ENCODE measurements at regions not wholly inside any gene's neighbourhood (a gene's known extent, or its start where the extent isn't known, plus 50 kb on each side); places are given as distances from the start of the nearest gene placed in this dataset.

- no peak for DNase-seq
These were observed 52.3 kb upstream of the SNTG2 start for GRCh38 chr2:898319-898718.

- no peak for DNase-seq
These were observed 53.6 kb upstream of the SNTG2 start for GRCh38 chr2:897091-897490.

GRCh38 chr2:893311-893710, 57.3 kb upstream of the SNTG2 start:
- no peak for DNase-seq

DNA sequence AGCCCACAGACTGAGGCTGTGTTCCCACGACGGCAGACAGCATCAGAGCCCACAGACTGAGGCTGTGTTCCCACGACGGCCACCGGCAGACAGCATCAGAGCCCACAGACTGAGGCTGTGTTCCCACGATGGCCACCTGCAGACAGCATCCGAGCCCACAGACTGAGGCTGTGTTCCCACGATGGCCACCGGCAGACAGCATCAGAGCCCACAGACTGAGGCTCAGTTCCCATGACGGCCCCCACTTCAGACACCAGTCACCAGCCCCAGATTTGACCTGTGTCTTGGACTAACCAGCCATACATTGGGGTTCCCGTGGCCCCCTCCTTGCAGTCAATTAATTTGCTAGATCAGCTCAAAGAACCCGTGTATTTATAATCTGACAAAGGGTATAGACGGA, 57.8 kb upstream of the SNTG2 start:
- DNase-seq = no peak

- no peak for DNase-seq
These were observed 58.2 kb upstream of the SNTG2 start for GRCh38 chr2:892401-892800.

- DNase-seq = no peak
These were observed 58.9 kb upstream of the SNTG2 start for GRCh38 chr2:891734-892133.

GRCh38 chr2:890791-891190, 59.9 kb upstream of the SNTG2 start:
- DNase-seq = no peak

DNA sequence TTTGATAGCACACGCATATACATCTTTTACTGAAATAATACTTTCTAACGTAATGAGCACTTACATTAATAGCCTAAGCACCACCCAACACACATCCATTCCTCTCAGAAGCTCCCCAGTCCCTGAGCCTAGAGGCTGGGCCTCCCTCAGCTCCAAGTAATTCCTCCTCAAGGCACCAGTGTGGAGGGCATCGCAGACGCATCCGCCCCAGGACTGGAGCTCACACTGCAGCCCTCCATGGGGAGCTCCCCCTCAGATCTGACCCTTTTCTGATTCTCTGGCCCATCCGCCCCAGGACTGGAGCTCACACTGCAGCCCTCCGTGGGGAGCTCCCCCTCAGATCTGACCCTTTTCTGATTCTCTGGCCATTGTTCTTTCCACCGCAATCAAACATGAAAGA, 60.4 kb upstream of the SNTG2 start:
- no peak for DNase-seq

DNA sequence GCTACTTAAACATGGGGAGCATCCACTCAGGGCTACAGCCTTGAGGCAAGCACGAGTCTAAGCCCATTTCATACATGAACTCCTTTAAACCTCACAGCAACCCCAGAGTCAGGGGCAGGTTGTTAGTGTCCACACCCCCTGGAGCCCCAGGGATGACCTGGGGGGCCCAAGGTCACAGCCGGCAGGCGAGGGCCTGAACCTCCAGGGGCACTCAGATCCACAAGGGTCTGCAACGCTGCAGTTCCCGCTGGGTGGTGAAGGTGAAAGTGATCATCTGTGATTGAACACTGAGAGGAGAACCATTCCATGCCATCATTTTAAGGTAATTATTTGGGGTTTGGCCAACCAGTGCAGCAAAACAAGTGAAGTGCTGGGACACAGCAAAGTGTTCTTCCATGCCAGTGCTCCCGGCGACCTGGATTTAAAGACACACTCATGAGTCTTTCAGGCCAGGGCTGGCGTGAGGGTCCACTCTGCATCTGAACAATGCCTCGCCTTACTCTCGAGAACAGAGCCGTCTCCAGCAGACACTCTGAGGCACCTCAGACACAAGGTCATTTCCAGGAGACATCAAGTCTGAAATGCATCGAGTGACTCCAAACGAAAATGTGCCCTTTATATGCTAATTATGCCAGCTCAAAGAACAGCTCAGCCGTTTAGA, 61.6 kb upstream of the SNTG2 start:
- DNase-seq = no peak

DNA sequence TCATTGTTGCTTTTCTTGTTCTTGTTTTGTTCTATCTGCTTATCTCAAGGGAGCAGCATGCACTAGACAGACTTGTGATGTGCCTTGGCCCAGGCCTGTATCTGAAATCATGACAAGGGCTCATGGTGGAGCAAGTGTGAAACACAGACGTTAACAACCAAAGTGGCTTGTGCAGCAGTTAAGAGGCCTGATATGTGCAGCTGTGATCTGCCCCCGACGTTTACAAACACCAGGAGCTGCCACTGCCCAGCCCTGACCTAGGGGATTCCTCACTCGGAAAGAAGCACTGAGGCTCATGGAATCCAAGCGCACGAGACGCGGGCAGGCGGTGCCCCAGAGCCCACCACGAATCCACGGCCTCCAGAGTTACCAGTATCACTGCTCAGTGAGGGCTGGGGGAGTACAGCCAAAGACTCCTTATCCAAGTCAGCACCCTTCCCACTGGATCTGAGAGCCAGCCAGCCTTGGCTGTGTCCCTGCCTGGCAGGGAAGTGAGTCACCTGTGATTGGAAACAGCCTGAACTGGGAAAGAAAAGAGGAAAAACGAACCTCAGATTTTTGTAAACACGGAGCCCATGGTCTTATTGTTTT, 62.3 kb upstream of the SNTG2 start:
- DNase-seq = no peak

DNA sequence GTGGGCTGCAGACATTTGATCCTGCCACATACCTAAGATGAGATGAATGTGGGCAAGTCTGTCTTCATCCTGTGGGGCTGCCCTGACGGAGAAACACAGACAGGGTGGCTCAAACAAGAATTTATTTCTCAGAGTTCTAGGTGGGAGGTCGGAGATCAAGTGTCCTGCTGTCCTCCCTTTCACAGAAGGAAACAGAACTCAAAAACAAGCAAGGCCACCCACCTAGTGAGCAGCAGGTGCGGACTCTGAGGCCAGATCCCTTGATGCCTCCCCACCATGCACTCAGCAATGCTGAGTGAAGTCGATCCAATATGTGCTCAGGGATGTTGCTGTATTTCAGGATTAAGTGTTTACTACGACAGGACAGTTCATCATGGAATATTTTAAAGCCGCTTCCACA, 63.0 kb upstream of the SNTG2 start:
- DNase-seq = no peak

- DNase-seq = no peak
These were observed 64.3 kb upstream of the SNTG2 start for GRCh38 chr2:886072-887022.

DNA sequence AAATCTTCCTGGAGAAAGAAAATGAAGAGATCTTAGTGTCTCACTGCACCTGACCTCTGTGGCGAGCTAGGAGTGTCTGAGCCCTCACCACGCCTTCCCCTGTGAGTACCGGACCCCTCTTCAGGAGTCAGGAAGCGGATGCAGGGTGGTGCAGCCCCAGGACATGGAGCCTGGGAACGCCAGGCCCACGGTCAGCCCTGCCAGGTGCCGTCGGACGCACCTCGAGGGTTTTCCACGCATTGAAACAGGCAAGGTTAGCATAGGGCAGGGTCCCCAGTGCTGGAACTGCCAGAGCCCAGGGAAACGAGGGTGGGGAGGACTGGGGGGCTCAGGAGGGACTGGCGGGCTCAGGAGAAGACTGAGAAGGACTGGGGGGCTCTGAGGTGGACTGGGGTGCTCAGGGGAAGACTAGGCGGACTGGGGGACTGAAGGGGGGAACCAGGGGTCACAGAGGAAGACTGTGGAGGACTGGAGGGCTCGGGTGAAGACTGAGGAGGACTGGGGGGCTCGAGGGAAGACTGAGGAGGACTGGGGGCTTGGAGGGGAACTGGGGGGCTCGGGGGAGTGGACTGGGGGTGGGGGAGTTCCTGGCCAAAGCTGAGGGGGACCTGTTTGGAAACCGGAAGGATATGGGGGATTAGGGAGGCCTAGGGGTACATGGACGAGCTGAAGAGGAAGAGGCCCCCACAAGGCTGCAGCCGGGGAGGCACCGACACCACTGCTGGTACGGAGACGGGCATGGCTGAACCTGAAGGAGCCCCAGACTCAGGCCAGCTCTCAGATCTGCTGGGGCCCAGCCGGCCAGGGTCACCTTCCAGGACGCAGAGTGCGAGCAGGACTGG, 65.2 kb upstream of the SNTG2 start:
- no peak for DNase-seq

DNA sequence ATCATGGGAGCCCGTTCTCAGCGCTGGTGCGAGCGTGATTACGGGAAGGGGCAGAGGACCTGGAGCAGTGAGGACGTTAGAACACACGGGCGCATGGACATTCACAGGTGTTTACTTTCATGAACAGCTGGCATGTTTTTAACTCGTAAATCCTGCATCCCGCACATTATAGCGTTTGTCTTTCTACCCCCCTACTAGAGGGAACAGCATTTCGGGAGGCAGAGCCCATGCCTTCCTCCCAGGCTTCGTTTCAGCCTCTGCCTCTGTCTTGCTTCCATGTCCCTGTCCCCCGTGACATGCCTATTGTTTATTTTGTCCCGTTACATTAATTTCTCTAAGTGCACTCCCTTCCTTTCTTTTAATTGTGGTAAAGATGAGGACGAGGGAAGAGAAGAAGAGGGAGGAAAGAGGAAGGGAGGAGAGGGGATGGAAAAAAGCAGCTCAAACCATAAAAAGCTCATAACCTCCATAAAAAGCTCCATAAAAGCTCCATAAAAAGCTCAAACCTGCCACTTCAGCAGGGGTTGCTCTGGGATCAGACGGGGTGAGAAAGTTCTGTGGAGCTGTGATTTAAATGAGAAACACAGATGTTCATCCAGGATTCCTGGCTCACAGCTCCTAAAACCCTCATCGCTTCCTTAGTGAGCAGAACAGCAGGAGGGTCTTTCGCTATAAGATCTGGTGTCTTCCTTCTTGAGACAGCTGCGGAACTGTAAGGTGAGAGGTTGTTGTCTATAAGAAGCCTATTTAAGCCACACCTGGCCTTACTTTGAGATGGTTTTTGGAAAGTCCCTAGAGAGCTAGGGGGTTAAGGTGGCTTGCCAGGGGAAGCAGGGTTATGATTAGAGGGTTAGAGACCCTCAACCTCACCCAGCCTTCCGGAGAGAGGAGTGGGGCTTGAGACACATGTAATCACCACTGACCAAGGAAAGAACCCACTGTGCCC, 66.6 kb upstream of the SNTG2 start:
- no peak for DNase-seq

GRCh38 chr2:883260-883802, 67.3 kb upstream of the SNTG2 start:
- DNase-seq = no peak

DNA sequence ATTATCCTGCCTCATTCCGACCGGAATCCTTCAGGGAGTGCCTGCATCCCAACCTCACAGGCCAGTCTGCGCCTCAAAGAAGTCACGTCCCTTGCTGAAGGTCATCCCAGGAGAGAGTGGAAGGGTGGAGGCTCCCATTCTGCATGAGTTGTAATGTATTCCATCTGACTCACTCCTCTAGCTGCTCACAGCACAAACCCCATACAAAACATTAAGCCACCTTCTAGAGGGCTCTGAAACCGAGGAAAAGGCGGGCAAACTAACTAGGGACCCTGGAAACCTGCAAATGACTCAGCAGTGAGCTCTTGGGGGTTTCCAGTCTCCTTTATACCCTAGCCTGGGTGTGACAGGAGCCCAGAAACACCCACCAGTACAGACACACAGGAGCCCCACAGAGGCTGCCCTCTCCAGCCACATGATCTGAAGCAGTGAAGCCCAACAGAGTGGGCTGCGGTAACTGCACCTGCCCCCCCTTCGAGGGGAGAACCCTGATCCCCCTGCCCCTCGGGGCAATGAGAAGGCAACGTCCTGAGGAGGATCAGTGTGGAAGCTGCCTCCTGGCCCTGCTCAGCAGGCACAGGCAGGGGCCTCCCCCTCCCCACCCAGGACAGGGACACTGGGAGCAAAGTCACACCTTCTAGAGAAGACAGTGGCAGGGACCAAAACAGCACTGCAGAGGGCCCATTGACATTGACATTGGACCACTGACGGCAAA, 69.3 kb upstream of the SNTG2 start:
- no peak for DNase-seq

- no peak for DNase-seq
These were observed 70.3 kb upstream of the SNTG2 start for GRCh38 chr2:880201-880970.

- DNase-seq = no peak
These were observed 71.1 kb upstream of the SNTG2 start for GRCh38 chr2:879540-879939.

DNA sequence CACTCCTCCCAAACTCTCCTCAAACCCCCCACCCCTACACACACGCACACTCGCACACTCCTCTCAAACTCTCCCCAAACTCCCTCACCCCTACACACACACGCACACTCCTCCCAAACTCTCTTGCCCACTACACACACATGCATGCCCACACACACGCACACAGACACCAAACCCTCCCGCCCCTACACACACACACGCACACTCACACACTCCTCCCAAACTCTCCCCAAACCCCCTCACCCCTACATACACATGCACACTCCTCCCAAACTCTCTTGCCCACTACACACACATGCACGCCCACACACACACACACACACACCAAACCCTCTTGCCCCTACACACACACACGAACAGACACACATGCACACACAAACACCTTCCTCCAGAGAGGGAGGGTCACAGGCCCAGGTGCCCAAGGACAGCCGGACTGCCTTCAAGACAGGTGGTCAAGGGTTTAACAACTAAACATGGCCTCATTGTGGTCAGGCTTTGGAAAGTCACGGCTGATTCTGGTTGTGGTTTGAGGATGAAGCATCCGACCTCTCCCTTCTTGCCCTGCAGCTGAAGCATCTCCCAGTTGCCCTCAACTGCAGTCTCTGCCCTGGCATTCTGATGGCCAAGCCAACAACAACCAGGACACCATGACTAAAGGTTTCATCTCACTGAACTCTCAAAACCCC, 72.3 kb upstream of the SNTG2 start:
- no peak for DNase-seq
